ENCODE measurements at regions not wholly inside any gene's neighbourhood (a gene's known extent, or its start where the extent isn't known, plus 50 kb on each side); places are given as distances from the start of the nearest gene placed in this dataset.

- TF ChIP-seq RCOR1 (IDR thresholded peaks at IDR 0.05; ENCODE audit: insufficient replicate concordance, low read length) (no peak), POLR2A (IDR thresholded peaks at IDR 0.05; ENCODE audit: low read depth, low read length) (no peak), RAD21 (IDR thresholded peaks at IDR 0.05; ENCODE audit: low read length) (no peak), ELK1 (IDR thresholded peaks at IDR 0.05; ENCODE audit: borderline replicate concordance, low read depth, low read length) (no peak), SMC3 (IDR thresholded peaks at IDR 0.05; ENCODE audit: low read depth, low read length) (no peak), BHLHE40 (IDR thresholded peaks at IDR 0.05; ENCODE audit: low read depth, low read length) (no peak), MXI1 (IDR thresholded peaks at IDR 0.05; ENCODE audit: borderline replicate concordance, low read depth, low read length) (no peak)
- TF ChIP-seq, protein P1, sequence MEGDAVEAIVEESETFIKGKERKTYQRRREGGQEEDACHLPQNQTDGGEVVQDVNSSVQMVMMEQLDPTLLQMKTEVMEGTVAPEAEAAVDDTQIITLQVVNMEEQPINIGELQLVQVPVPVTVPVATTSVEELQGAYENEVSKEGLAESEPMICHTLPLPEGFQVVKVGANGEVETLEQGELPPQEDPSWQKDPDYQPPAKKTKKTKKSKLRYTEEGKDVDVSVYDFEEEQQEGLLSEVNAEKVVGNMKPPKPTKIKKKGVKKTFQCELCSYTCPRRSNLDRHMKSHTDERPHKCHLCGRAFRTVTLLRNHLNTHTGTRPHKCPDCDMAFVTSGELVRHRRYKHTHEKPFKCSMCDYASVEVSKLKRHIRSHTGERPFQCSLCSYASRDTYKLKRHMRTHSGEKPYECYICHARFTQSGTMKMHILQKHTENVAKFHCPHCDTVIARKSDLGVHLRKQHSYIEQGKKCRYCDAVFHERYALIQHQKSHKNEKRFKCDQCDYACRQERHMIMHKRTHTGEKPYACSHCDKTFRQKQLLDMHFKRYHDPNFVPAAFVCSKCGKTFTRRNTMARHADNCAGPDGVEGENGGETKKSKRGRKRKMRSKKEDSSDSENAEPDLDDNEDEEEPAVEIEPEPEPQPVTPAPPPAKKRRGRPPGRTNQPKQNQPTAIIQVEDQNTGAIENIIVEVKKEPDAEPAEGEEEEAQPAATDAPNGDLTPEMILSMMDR (conservative IDR thresholded peaks at IDR 0.05; ENCODE audit: low read depth, low read length) = no peak
Observed at GRCh38 chr7:113548561-113548960, 370.2 kb downstream of the PPP1R3A start.

Data from IMR-90 (cell line).